ENCODE measurements at regions not wholly inside any gene's neighbourhood (a gene's known extent, or its start where the extent isn't known, plus 50 kb on each side); places are given as distances from the start of the nearest gene placed in this dataset.

DNA sequence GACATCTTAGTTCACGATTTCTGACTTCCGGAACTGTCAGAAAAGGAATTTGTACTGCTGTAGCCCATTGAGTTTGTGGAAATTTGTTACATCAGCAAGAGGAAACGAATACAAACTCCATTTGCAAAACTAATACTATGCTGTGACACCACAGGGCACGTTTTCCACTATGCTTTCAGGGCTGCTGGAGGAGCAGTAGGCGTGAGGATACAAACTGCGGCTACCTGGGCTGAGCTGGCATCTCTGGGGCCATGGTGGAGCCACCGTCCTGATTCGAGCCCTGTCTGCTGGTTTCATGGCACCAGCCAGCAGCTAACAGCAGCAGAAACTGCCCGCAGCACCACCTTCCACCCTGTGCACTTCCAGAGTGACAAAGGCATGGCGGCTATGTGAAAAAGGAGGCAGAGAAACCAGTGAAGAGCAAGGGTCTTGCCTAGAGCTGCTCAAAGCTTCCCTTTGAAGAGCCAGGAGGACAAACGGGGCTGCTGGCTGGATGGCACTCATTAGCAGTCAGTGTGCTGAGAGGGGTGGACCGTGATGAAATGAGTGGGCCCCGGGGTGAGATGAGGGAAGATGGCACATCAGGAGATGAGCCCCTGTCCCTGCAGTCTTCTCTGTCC is 58.9 kb upstream of the STX16 start:
- no peak overlapping the region for H3K27ac Mint-ChIP-seq
- Histone ChIP-seq H3K27ac (ENCODE audit: low read depth, low read length) (no peak overlapping the region), H3K36me3 (ENCODE audit: insufficient read depth, low read length) (no peaks in the 10 kb centered on the region), H3K4me3 (ENCODE audit: low read length) (no peak overlapping the region), H3K9me3 (ENCODE audit: low read length) (no peaks in the 10 kb centered on the region), H3K27me3 (ENCODE audit: insufficient read depth, low read length, poor library complexity, severe bottlenecking) (no peaks in the 10 kb centered on the region), H3K4me1 (ENCODE audit: insufficient read depth, low read length) (no peaks in the 10 kb centered on the region)
- no peak for DNase-seq
- ChIA-PET CTCF (no interaction called here), POLR2A (no interaction called here)
- H3K9me3 Mint-ChIP-seq: no peaks in the 10 kb centered on the region
- peaks cover 0 to 2% (median 0%) of the 10 kb centered on the region in 3 donors for H3K36me3 Mint-ChIP-seq
- peaks cover 17 to 45% of the 10 kb centered on the region in 2 donors for H3K27me3 Mint-ChIP-seq
- H3K4me1 Mint-ChIP-seq: peaks cover 7 to 11% (median 10%) of the 10 kb centered on the region in 3 donors
- no peak overlapping the region for H3K4me3 Mint-ChIP-seq

DNA sequence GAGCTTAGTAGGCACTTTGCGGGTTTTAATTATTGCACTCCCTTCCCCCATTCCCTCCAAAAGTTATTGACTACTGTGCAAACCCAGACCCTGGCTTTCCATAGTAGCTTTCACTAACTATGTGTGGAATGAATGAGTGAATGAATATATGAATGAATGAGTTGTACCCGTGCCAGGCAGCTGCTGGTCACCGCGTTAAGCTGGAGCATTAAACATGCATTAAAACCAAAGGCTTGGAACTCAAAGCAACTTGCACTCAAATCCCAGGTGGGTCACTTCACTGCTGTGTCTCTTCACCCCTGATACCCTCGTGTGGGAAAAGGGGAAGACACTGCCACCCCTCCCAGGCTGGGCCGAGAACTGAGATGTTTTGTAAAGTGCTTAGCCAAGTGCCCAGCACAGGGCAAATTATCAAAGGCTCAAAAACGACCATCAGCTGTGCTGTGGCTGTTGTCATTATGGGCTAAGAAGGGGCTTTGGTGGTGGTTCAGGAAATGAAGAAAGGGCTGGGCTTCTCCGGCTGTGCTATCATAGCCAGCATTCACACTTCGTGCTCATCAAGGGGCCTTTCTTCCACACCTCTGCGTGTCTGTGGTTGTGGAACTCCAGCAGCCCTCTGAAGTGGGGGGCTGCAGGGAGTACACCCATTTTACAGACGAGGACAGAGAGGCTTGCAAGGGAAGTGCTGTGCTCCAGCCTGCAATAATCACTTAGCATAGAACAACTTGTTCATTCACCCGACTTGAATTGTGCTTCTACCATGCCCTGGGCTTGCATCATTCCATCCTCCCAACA is 60.2 kb upstream of the STX16 start:
- no peak overlapping the region for H3K27ac Mint-ChIP-seq
- no peak overlapping the region for H3K4me3 ChIP-seq (ENCODE audit: low read length)
- H3K36me3 ChIP-seq (ENCODE audit: insufficient read depth, low read length): no peaks in the 10 kb centered on the region
- H3K27ac ChIP-seq (ENCODE audit: low read depth, low read length): no peak overlapping the region
- H3K9me3 ChIP-seq (ENCODE audit: low read length): no peaks in the 10 kb centered on the region
- H3K27me3 ChIP-seq (ENCODE audit: insufficient read depth, low read length, poor library complexity, severe bottlenecking): no peaks in the 10 kb centered on the region
- no peaks in the 10 kb centered on the region for H3K9me3 Mint-ChIP-seq
- no peaks in the 10 kb centered on the region for H3K4me1 ChIP-seq (ENCODE audit: insufficient read depth, low read length)
- H3K4me1 Mint-ChIP-seq: peaks cover 7 to 11% (median 10%) of the 10 kb centered on the region in 3 donors
- H3K4me3 Mint-ChIP-seq: no peak overlapping the region
- ChIA-PET POLR2A (no interaction called here), CTCF (no interaction called here)
- peaks cover 23 to 47% of the 10 kb centered on the region in 2 donors for H3K27me3 Mint-ChIP-seq
- H3K36me3 Mint-ChIP-seq: peaks cover 0 to 2% (median 0%) of the 10 kb centered on the region in 3 donors
- peak in 1 of 5 donors; percentile 30 for DNase-seq

DNA sequence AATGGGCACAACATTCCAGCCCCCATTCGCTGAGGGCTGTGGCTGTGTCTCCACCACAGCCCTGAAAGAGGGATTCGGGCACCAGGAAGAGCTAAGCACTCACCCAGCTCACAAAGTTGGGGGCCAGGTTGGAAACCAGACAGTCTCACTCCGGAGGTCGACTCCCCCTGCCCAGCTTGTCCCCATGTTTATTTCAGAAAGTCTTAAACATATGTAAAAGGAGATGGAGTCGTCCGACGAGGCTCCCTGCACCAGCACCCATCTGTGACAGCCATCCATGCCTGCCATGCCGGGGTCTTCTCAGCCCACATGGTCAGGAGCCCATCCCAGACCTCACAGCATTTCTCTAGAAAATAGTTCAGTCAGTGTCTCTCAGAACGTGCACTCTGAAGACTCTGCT is 63.6 kb upstream of the STX16 start:
- CTCF ChIA-PET: no interaction called here
- no peaks in the 10 kb centered on the region for H3K9me3 ChIP-seq (ENCODE audit: low read length)
- H3K9me3 Mint-ChIP-seq: peaks cover 0 to 8% (median 0%) of the 10 kb centered on the region in 5 donors

DNA sequence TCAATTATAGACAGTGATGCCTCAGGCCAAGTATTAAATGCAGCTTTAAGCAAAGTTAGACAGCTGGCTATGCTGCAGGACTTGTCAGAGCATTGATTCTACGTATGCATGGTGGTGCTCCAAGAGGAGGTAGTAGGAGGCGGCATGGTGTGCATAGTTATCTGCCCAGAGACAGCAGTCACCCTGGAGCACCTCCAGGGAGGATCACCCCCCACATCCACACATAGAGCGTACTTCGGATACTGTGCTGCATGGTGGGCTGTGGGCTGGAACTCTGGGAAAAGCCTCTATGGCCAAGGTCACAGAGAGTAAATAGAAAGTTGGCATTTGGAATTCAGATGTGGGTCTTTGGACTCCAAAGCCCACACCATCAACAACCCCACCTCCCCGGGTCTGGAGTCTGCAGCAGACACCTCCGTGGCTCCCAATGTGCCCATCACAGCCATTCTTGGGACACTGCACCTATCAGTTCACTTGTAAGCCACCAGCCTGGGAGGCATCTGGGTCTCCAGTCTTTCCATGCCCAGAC is 64.5 kb upstream of the STX16 start:
- Mint-ChIP-seq H3K36me3 (peaks cover 0 to 5% (median 2%) of the 10 kb centered on the region in 3 donors), H3K4me3 (no peak overlapping the region), H3K4me1 (peaks cover 6 to 9% (median 9%) of the 10 kb centered on the region in 3 donors), H3K27me3 (peaks cover 23 to 52% of the 10 kb centered on the region in 2 donors), H3K27ac (peak overlapping the region in 1 of 8 donors; percentile 7), H3K9me3 (peaks cover 0 to 10% (median 2%) of the 10 kb centered on the region in 5 donors)
- H3K4me3 ChIP-seq (ENCODE audit: low read length): no peak overlapping the region
- CTCF ChIA-PET: no interaction called here
- POLR2A ChIA-PET: no interaction called here
- H3K36me3 ChIP-seq (ENCODE audit: insufficient read depth, low read length): no peaks in the 10 kb centered on the region
- H3K27me3 ChIP-seq (ENCODE audit: insufficient read depth, low read length, poor library complexity, severe bottlenecking): peaks cover 4% of the 10 kb centered on the region
- H3K9me3 ChIP-seq (ENCODE audit: low read length): no peaks in the 10 kb centered on the region
- H3K27ac ChIP-seq (ENCODE audit: low read depth, low read length): no peak overlapping the region
- H3K4me1 ChIP-seq (ENCODE audit: insufficient read depth, low read length): no peaks in the 10 kb centered on the region
- DNase-seq: no peak

More for the DNA sequence above, 63.6 kb upstream of the STX16 start:
- no peak for DNase-seq
- Mint-ChIP-seq H3K27me3 (peaks cover 27 to 52% of the 10 kb centered on the region in 2 donors), H3K4me1 (peaks cover 7 to 11% (median 10%) of the 10 kb centered on the region in 3 donors), H3K4me3 (no peak overlapping the region), H3K36me3 (peaks cover 0 to 5% (median 2%) of the 10 kb centered on the region in 3 donors), H3K27ac (peak overlapping the region in 1 of 8 donors; percentile 30)
- no peak overlapping the region for H3K27ac ChIP-seq (ENCODE audit: low read depth, low read length)
- peaks cover 4% of the 10 kb centered on the region for H3K27me3 ChIP-seq (ENCODE audit: insufficient read depth, low read length, poor library complexity, severe bottlenecking)
- no peak overlapping the region for H3K4me3 ChIP-seq (ENCODE audit: low read length)
- POLR2A ChIA-PET: no interaction called here
- H3K36me3 ChIP-seq (ENCODE audit: insufficient read depth, low read length): no peaks in the 10 kb centered on the region
- no peaks in the 10 kb centered on the region for H3K4me1 ChIP-seq (ENCODE audit: insufficient read depth, low read length)

DNA sequence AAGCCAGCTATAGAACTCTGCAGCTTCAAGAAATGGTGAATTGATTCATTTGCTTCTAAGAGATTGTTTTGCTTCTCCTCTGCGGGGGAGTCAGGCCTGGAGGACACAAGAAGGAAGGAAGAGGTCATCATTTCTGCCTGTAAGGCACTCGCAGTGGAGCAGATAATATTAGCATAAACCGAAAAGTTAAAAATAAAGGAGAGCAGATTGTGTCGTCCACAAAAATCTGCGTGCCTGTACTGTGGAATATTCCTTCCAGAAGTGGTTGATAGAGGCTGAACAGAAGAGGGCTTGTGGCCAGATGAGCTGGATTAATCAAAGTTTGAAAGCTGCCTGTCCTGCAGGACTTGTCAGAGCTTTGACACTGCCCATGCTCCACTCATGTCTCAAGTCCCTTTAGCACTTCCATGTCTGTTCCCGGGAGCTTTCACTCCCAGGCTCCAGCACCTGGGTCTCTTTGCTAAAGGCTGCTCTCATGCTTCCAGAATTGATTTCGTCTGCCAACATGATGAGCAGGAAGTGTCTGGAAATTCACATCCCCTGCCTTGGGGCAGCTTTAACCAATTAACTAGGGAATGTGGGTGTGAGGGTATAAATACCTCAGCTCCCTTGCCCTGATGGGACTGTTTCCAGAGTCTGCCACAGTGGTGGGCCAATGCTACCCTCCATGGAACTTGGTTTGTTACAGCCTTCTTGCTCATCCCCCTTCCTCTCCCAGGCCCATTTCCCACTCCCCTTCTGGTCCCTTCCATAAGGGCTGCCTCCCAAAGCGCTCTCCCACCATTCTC is 65.1 kb upstream of the STX16 start:
- no peak overlapping the region for H3K4me3 Mint-ChIP-seq
- peaks cover 0 to 10% (median 8%) of the 10 kb centered on the region in 5 donors for H3K9me3 Mint-ChIP-seq
- CTCF ChIA-PET: no interaction called here
- Histone ChIP-seq H3K4me3 (ENCODE audit: low read length) (no peak overlapping the region), H3K27ac (ENCODE audit: low read depth, low read length) (no peak overlapping the region), H3K4me1 (ENCODE audit: insufficient read depth, low read length) (no peaks in the 10 kb centered on the region), H3K36me3 (ENCODE audit: insufficient read depth, low read length) (no peaks in the 10 kb centered on the region), H3K9me3 (ENCODE audit: low read length) (no peaks in the 10 kb centered on the region), H3K27me3 (ENCODE audit: insufficient read depth, low read length, poor library complexity, severe bottlenecking) (peaks cover 4% of the 10 kb centered on the region)
- no peak overlapping the region for H3K27ac Mint-ChIP-seq
- peaks cover 0 to 5% (median 2%) of the 10 kb centered on the region in 3 donors for H3K36me3 Mint-ChIP-seq
- no peak for DNase-seq
- POLR2A ChIA-PET: no interaction called here
- H3K4me1 Mint-ChIP-seq: peaks cover 0 to 3% (median 2%) of the 10 kb centered on the region in 3 donors
- H3K27me3 Mint-ChIP-seq: peaks cover 19 to 53% of the 10 kb centered on the region in 2 donors

DNA sequence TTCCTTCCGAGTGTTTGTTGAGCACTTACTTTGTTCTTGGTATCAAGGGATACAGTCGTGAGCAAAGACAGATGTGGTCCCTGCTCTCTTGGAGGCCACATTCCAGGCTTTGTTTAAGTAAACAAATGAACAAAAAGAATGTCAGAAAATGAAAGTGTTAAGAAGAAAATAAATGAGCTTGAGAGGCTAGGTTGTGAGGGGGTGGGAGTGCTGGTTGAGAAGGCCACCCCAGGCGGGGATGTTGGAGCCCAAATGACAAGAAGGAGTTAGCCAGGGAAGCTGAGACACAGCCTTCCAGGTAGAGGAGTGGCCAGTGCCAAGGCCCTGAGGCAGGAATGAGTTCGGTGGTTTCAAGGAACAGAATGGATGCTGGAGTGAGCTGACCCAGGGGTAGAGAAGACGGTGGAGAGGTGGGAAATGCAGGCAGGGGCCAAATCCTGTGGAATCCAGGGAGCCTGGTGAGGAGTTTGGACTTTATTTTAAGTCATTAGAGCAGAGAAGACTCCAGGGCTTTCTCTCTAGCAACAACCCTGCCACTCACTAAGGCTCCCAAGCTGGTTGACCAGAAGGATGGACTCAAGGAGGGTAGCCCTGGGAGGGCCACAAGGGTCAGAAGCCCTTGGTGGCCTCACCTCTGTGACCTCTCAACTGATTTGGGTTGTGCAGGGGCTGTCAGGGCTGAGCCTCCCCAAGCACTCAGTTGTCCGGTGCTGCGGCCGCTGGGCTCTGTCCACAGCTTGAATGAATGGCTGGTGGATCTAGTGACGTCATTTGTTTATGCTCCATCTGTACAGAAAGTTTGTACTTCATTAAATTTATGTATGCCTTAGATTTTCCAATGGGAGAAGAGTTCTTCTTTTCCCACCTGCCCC is 66.0 kb upstream of the STX16 start:
- Histone ChIP-seq H3K27me3 (ENCODE audit: insufficient read depth, low read length, poor library complexity, severe bottlenecking) (peaks cover 4% of the 10 kb centered on the region), H3K4me3 (ENCODE audit: low read length) (no peak overlapping the region), H3K4me1 (ENCODE audit: insufficient read depth, low read length) (no peaks in the 10 kb centered on the region), H3K9me3 (ENCODE audit: low read length) (no peaks in the 10 kb centered on the region), H3K27ac (ENCODE audit: low read depth, low read length) (no peak overlapping the region), H3K36me3 (ENCODE audit: insufficient read depth, low read length) (no peaks in the 10 kb centered on the region)
- Mint-ChIP-seq H3K4me3 (no peak overlapping the region), H3K36me3 (peaks cover 0 to 5% (median 2%) of the 10 kb centered on the region in 3 donors), H3K9me3 (peaks cover 0 to 10% (median 8%) of the 10 kb centered on the region in 5 donors), H3K27me3 (peaks cover 19 to 49% of the 10 kb centered on the region in 2 donors), H3K27ac (peak overlapping the region in 1 of 8 donors; percentile 23), H3K4me1 (peaks cover 0 to 3% (median 2%) of the 10 kb centered on the region in 3 donors)
- no peak for DNase-seq
- ChIA-PET CTCF (no interaction called here), POLR2A (no interaction called here)

DNA sequence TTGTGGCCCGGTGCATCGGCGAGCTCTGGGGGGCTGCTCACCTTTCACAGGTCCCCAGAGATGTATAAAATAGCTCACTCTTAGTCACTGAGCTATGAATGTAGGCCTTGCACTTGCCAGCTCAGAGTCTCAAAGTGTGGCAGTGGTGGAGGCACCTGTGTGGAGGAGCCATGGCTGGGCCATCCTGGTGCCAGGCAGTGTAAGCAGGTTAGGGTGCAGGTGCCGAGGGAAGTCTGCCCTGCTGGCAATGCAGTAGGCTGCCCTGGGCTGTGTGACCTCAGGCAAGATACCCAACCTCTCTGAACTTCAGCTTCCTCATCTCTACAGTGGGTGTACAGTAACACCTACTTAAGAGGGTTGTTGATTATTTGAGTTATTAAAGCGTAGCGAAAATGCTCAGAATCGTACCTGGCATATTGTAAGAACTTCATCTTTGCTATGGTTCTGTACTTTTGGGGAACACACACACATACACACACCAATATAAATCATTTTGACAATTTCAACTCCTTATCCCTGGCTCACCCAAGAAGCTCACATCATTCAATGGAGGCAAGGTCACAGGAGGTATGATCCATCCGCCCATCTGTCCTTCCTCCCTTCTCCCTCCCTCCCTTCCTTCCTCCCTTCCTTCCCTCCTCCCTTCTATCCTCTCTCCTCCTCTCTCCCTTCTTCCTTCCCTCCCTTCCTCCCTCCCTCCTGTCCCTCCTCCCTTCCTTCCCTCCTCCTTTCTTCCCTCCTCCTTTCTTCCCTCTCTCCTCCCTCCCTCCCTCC is 66.8 kb upstream of the STX16 start:
- no peak overlapping the region for H3K27ac Mint-ChIP-seq
- peaks cover 0 to 5% (median 2%) of the 10 kb centered on the region in 3 donors for H3K36me3 Mint-ChIP-seq
- no peaks in the 10 kb centered on the region for H3K4me1 Mint-ChIP-seq
- Histone ChIP-seq H3K27me3 (ENCODE audit: insufficient read depth, low read length, poor library complexity, severe bottlenecking) (peaks cover 4% of the 10 kb centered on the region), H3K36me3 (ENCODE audit: insufficient read depth, low read length) (no peaks in the 10 kb centered on the region), H3K4me1 (ENCODE audit: insufficient read depth, low read length) (no peaks in the 10 kb centered on the region), H3K9me3 (ENCODE audit: low read length) (no peaks in the 10 kb centered on the region), H3K27ac (ENCODE audit: low read depth, low read length) (no peak overlapping the region), H3K4me3 (ENCODE audit: low read length) (no peak overlapping the region)
- no peak for DNase-seq
- peaks cover 18 to 49% of the 10 kb centered on the region in 2 donors for H3K27me3 Mint-ChIP-seq
- H3K4me3 Mint-ChIP-seq: no peak overlapping the region
- ChIA-PET POLR2A (no interaction called here), CTCF (no interaction called here)
- peaks cover 0 to 10% (median 8%) of the 10 kb centered on the region in 5 donors for H3K9me3 Mint-ChIP-seq

Measured in CD8-positive, alpha-beta memory T cell (primary cell).